ENCODE measurements at regions not wholly inside any gene's neighbourhood (a gene's known extent, or its start where the extent isn't known, plus 50 kb on each side); places are given as distances from the start of the nearest gene placed in this dataset.

GRCh38 chr10:76736815-76737618 lies 900.6 kb downstream of the KCNMA1 start:
- Histone ChIP-seq H3K27me3 (no peaks in the 10 kb centered on the region), H3K9me3 (no peaks in the 10 kb centered on the region), H3K27ac (no peak overlapping the region), H3K4me1 (no peaks in the 10 kb centered on the region), H3K36me3 (ENCODE audit: low read depth, missing control alignments) (no peaks in the 10 kb centered on the region), H3K4me3 (no peak overlapping the region)
- TF ChIP-seq CTCF (IDR thresholded peaks at IDR 0.05) (no peak), POLR2A (IDR thresholded peaks at IDR 0.05) (no peak)
- intact Hi-C loops (cut with DNase I; ENCODE audit: low total_unique reads), result no loop called here
- WGBS, 2 donors, result 82 to 83% methylated on average over 6 of the region's 6 CpGs
- no peak for DNase-seq

GRCh38 chr10:76736392-76736791 lies 901.2 kb downstream of the KCNMA1 start:
- intact Hi-C loops (cut with DNase I; ENCODE audit: low total_unique reads), result no loop called here
- H3K27ac ChIP-seq, result no peak overlapping the region

GRCh38 chr10:76735866-76736265 lies 901.7 kb downstream of the KCNMA1 start:
- intact Hi-C loops (cut with DNase I; ENCODE audit: low total_unique reads), result no loop called here
- no peaks in the 10 kb centered on the region for H3K4me1 ChIP-seq
- 88% methylated on average over 2 of the region's 2 CpGs for WGBS, 2 donors
- no peaks in the 10 kb centered on the region for H3K9me3 ChIP-seq
- no peak overlapping the region for H3K27ac ChIP-seq
- H3K36me3 ChIP-seq (ENCODE audit: low read depth, missing control alignments), result no peaks in the 10 kb centered on the region
- no peak for DNase-seq
- H3K4me3 ChIP-seq, result no peak overlapping the region
- H3K27me3 ChIP-seq, result no peaks in the 10 kb centered on the region
- TF ChIP-seq POLR2A (IDR thresholded peaks at IDR 0.05) (no peak), CTCF (IDR thresholded peaks at IDR 0.05) (no peak)

More at GRCh38 chr10:76736392-76736791, 901.2 kb downstream of the KCNMA1 start:
- Histone ChIP-seq H3K4me3 (no peak overlapping the region), H3K27me3 (no peaks in the 10 kb centered on the region), H3K36me3 (ENCODE audit: low read depth, missing control alignments) (no peaks in the 10 kb centered on the region), H3K4me1 (no peaks in the 10 kb centered on the region), H3K9me3 (no peaks in the 10 kb centered on the region)
- no peak for DNase-seq
- WGBS, 2 donors, result 79 to 85% methylated on average over 4 of the region's 4 CpGs
- TF ChIP-seq CTCF (IDR thresholded peaks at IDR 0.05) (no peak), POLR2A (IDR thresholded peaks at IDR 0.05) (no peak)

- H3K36me3 ChIP-seq (ENCODE audit: low read depth, missing control alignments), result no peaks in the 10 kb centered on the region
- H3K9me3 ChIP-seq, result no peaks in the 10 kb centered on the region
- no peaks in the 10 kb centered on the region for H3K27me3 ChIP-seq
- WGBS, 2 donors, result 68 to 82% methylated on average over 5 of the region's 5 CpGs
- no peak overlapping the region for H3K4me3 ChIP-seq
- intact Hi-C loops (cut with DNase I; ENCODE audit: low total_unique reads), result no loop called here
- no peak overlapping the region for H3K27ac ChIP-seq
- TF ChIP-seq POLR2A (IDR thresholded peaks at IDR 0.05) (no peak), CTCF (IDR thresholded peaks at IDR 0.05) (no peak)
- DNase-seq, result no peak
- H3K4me1 ChIP-seq, result no peaks in the 10 kb centered on the region
These were observed 904.1 kb downstream of the KCNMA1 start for GRCh38 chr10:76733441-76733936.

GRCh38 chr10:76732306-76732705 lies 905.3 kb downstream of the KCNMA1 start:
- H3K4me1 ChIP-seq, result no peaks in the 10 kb centered on the region
- no peaks in the 10 kb centered on the region for H3K36me3 ChIP-seq (ENCODE audit: low read depth, missing control alignments)
- H3K4me3 ChIP-seq, result no peak overlapping the region
- 79 to 89% methylated on average over 3 of the region's 3 CpGs for WGBS, 2 donors
- no peaks in the 10 kb centered on the region for H3K9me3 ChIP-seq
- no peak for TF ChIP-seq CTCF (IDR thresholded peaks at IDR 0.05)
- TF ChIP-seq POLR2A (IDR thresholded peaks at IDR 0.05), result no peak
- no peaks in the 10 kb centered on the region for H3K27me3 ChIP-seq
- no peak for DNase-seq
- intact Hi-C loops (cut with DNase I; ENCODE audit: low total_unique reads), result no loop called here
- no peak overlapping the region for H3K27ac ChIP-seq

Data from testis (tissue), 2 donors.